Right ventricle myocardium inferior (tissue), 1 donor: ENCODE measurements at regions not wholly inside any gene's neighbourhood (a gene's known extent, or its start where the extent isn't known, plus 50 kb on each side); places are given as distances from the start of the nearest gene placed in this dataset.
"Not testable (repeated sequence)": the region's sequence is repeated elsewhere in the genome, so short reads cannot be mapped to it uniquely, and the experiment has no call there.

Source experiments
- ATAC-seq: fragments of 200-7000 bp; cut with Tn5 transposase; one replicate; pipeline ENCODE4 v1.9.1; 2020; ENCODE audit warnings: mild to moderate bottlenecking, moderate library complexity
- DNase-seq: peaks from one replicate; pipeline ENCODE4 v3.0.0; 2021; ENCODE audit errors: missing footprints
- intact Hi-C: fragments of 100-400 bp; cut with DNase I; formaldehyde crosslinking; loops from one replicate; pipeline ENCODE4 v1.11.0; 2022
- donor health status: DM: no; HTN: yes; CAD: no; lungs with severe emphysema.

DNA sequence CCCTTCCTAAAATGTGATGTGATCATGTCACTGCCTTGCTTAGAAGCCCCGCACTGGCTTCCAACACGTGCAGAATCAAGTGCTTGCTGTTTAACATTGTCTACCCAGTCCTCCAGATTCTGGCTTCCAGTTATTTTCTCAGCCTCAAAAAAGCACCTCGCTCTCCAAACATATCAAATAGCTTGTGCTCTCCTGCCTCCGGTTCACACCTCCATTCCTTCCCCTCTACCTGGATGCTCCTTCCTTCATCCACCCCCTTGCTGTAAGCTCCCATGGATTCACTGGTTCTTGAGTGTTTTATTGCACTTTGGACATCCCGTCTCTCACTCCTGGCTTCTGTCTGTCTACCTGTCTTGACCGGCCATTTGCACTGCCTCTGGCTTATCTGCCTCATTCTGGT is 5275.0 kb upstream of the TPTE start:
- DNase-seq, intact Hi-C loops, ATAC-seq: not testable (repeated sequence)

DNA sequence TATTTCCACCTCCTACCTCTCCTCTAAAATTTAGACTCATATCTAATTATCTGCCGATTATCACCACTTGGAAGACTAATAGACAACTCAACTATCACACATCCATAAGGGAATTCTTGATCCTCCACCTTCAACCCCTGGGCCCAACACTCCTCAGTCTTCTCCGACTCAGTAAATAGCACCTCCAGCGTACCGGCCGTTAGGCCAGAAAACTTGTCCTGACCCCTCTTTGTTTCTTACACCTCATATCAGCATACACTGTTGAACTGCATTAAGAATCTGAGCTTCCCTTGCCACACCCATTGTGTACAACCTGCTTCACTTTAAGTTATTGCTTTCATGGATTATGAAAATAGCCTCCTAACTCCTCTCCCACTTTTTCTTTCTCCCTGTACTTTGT is 5274.0 kb upstream of the TPTE start:
- DNase-seq, intact Hi-C loops, ATAC-seq: not testable (repeated sequence)

- intact Hi-C loops, ATAC-seq: not testable (repeated sequence)
Measured at GRCh38 chr21:5250128-5250527, 5271.3 kb upstream of the TPTE start.

GRCh38 chr21:5251162-5251561 is 5270.2 kb upstream of the TPTE start:
- ATAC-seq: not testable (repeated sequence)

More at GRCh38 chr21:5250128-5250527, 5271.3 kb upstream of the TPTE start:
- DNase-seq: not testable (repeated sequence)

DNA sequence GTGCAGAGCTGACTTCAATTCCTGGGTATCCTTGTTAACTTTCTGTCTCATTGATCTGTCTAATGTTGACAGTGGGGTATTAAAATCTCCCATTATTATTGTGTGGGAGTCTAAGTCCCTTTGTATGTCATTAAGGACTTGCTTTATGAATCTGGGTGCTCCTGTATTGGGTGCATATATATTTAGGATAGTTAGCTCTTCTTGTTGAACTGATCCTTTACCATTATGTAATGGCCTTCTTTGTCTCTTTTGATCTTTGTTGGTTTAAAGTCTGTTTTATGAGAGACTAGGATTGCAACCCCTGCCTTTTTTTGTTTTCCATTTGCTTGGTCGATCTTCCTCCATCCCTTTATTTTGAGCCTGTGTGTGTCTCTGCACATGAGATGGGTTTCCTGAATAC is 5269.5 kb upstream of the TPTE start:
- ATAC-seq, intact Hi-C loops: not testable (repeated sequence)

More at GRCh38 chr21:5251162-5251561, 5270.2 kb upstream of the TPTE start:
- intact Hi-C loops, DNase-seq: not testable (repeated sequence)

More for the DNA sequence above, 5269.5 kb upstream of the TPTE start:
- DNase-seq: not testable (repeated sequence)
